B cell (primary cell): ENCODE measurements at regions not wholly inside any gene's neighbourhood (a gene's known extent, or its start where the extent isn't known, plus 50 kb on each side); places are given as distances from the start of the nearest gene placed in this dataset.

Experiments used
- ATAC-seq: fragments of 200-7000 bp; cut with Tn5 transposase; one replicate; pipeline ENCODE4 v1.10.0; 2021; ENCODE audit warnings: low read depth, mild to moderate bottlenecking, moderate number of reproducible peaks, moderate library complexity
- CTCF ChIA-PET: fragments of 350-600 bp; sonication (Branson Sonifier 250); formaldehyde crosslinking; loops from one replicate; lab custom pipeline; 2021; ENCODE audit warnings: antibody characterized with exemption, inconsistent platforms; lab: Charles Lee
- POLR2A ChIA-PET: fragments of 350-600 bp; sonication (Branson Sonifier 250); formaldehyde crosslinking; loops from one replicate; lab custom pipeline; 2021; ENCODE audit warnings: antibody characterized with exemption; lab: Charles Lee
- DNase-seq: peaks from one replicate; pipeline ENCODE4 v3.0.0; 2013
- H2AFZ ChIP-seq: 2 replicates; pipeline ENCODE4 v1.6.1; 2012; ENCODE audit warnings: mild to moderate bottlenecking, low read depth, low read length; ENCODE audit not compliant: insufficient read depth, poor library complexity, severe bottlenecking
- H3K27ac ChIP-seq, 2 donors: 1 replicate in 1 of 2; 2 replicates in 1 of 2; pipeline ENCODE4 v1.5.1; 2012 to 2013; ENCODE audit warnings: low read length in 2 of 2, mild to moderate bottlenecking in 2 of 2, moderate library complexity in 1 of 2
- H3K27me3 ChIP-seq, 4 experiments: fragments of 200-600 bp in 1 of 4; sonication (generic) in 1 of 4; replicated peaks in 1 of 4; 1 replicate in 2 of 4; 2 replicates in 2 of 4; pipeline versions ENCODE4 v1.6.1 to v1.7.0; 2013 to 2016; ENCODE audit warnings: low read length in 3 of 4, mild to moderate bottlenecking in 2 of 4, mixed read lengths in 1 of 4, moderate library complexity in 1 of 4; ENCODE audit not compliant: insufficient read depth in 4 of 4, control insufficient read depth in 3 of 4; ENCODE audit errors: control extremely low read depth in 1 of 4
- H3K36me3 ChIP-seq, 2 experiments: replicated peaks in 1 of 2; 1 replicate in 1 of 2; 2 replicates in 1 of 2; pipeline versions ENCODE4 v1.6.1 to v1.7.1; 2013; ENCODE audit warnings: low read length in 1 of 2; ENCODE audit not compliant: insufficient read depth in 2 of 2, control insufficient read depth in 1 of 2; ENCODE audit errors: control extremely low read depth in 1 of 2, extremely low read depth in 1 of 2
- H3K4me1 ChIP-seq, 2 donors: fragments of 200-600 bp in 1 of 2; sonication (generic) in 1 of 2; 1 replicate in 1 of 2; 2 replicates in 1 of 2; pipeline versions ENCODE4 v1.5.1 to v1.6.1; 2013 to 2017; ENCODE audit warnings: low read length in 2 of 2; ENCODE audit not compliant: control insufficient read depth in 2 of 2, insufficient read depth in 2 of 2
- H3K4me2 ChIP-seq: replicated peaks from 2 replicates; pipeline ENCODE3; 2012; ENCODE audit warnings: mild to moderate bottlenecking, low read depth, low read length; ENCODE audit not compliant: poor library complexity, severe bottlenecking
- H3K4me3 ChIP-seq, 5 experiments: fragments of 200-600 bp in 1 of 5; sonication (generic) in 1 of 5; 1 replicate in 3 of 5; 2 replicates in 2 of 5; pipeline versions ENCODE4 v1.5.1 to v1.7.0; 2011 to 2016; ENCODE audit warnings: low read length in 4 of 5, mild to moderate bottlenecking in 4 of 5, low read depth in 2 of 5, control low read depth in 1 of 5, moderate library complexity in 1 of 5; ENCODE audit not compliant: insufficient read depth in 1 of 5; ENCODE audit errors: control extremely low read depth in 1 of 5, extremely low read depth in 1 of 5
- H3K79me2 ChIP-seq: fragments of 200-600 bp; sonication (generic); one replicate; pipeline ENCODE4 v1.6.0; 2016; ENCODE audit warnings: low read length; ENCODE audit not compliant: control insufficient read depth, insufficient read depth
- H3K9ac ChIP-seq: fragments of 200-600 bp; sonication (generic); 2 replicates; pipeline ENCODE4 v1.6.1; 2017; ENCODE audit warnings: mild to moderate bottlenecking, low read length, moderate library complexity
- H3K9me3 ChIP-seq, 3 donors: one replicate each; pipeline versions ENCODE4 v1.6.1 to v1.7.1; 2013; ENCODE audit warnings: low read length in 2 of 3; ENCODE audit not compliant: control insufficient read depth in 2 of 3, insufficient read depth in 1 of 3; ENCODE audit errors: control extremely low read depth in 1 of 3
- H4K20me1 ChIP-seq: 2 replicates; pipeline ENCODE4 v1.6.0; 2012; ENCODE audit warnings: mild to moderate bottlenecking, low read length; ENCODE audit not compliant: insufficient read depth, control insufficient read depth, poor library complexity, severe bottlenecking
- H3K27ac Mint-ChIP-seq: one replicate; pipeline ENCODE4 v1.8.0; 2021; ENCODE audit warnings: mixed read lengths
- H3K27me3 Mint-ChIP-seq: one replicate; pipeline ENCODE4 v1.8.0; 2021; ENCODE audit warnings: mixed read lengths
- H3K4me1 Mint-ChIP-seq: one replicate; pipeline ENCODE4 v1.8.0; 2021; ENCODE audit warnings: mixed read lengths
- H3K4me3 Mint-ChIP-seq: one replicate; pipeline ENCODE4 v1.8.0; 2021; ENCODE audit warnings: mixed read lengths
- H3K9me3 Mint-ChIP-seq: one replicate; pipeline ENCODE4 v1.8.0; 2022; ENCODE audit warnings: mixed read lengths; ENCODE audit not compliant: insufficient read depth
- CTCF ChIP-seq: fragments of 200-600 bp; IDR thresholded peaks from one replicate; pipeline ENCODE4 v1.8.0; 2022; ENCODE audit warnings: antibody characterized with exemption, mild to moderate bottlenecking
- EZH2 ChIP-seq: IDR thresholded peaks from 2 replicates; pipeline ENCODE4 v1.6.1; 2012; ENCODE audit warnings: borderline replicate concordance, low read depth, mild to moderate bottlenecking, moderate library complexity, low read length; ENCODE audit not compliant: insufficient read depth, poor library complexity, severe bottlenecking
- WGBS: methylation state at CpG from one replicate; pipeline ENCODE4 v1.1.5; 2013; ENCODE audit warnings: missing lambda C conversion rate; ENCODE audit not compliant: insufficient coverage; 5-methylcytosine and 5-hydroxymethylcytosine counted together
- intact Hi-C: fragments of 100-400 bp; cut with micrococcal nuclease; formaldehyde crosslinking; loops from one replicate; pipeline ENCODE4 v1.10.0; 2022

GRCh38 chr6:114785235-114786127 is 442.7 kb upstream of the HS3ST5 start:
- no peaks in the 10 kb centered on the region for H3K4me1 ChIP-seq
- Mint-ChIP-seq H3K27ac (no peak overlapping the region), H3K27me3 (no peaks in the 10 kb centered on the region), H3K4me3 (no peak overlapping the region), H3K4me1 (no peaks in the 10 kb centered on the region), H3K9me3 (peaks cover 2% of the 10 kb centered on the region)
- H3K36me3 ChIP-seq, result no peaks in the 10 kb centered on the region
- ATAC-seq (no peak), DNase-seq (no peak)
- no peaks in the 10 kb centered on the region for H4K20me1 ChIP-seq
- CTCF ChIA-PET, result no interaction called here
- WGBS, result 100% methylated on average over 1 of the region's 1 CpG
- H3K4me3 ChIP-seq, result no peak overlapping the region
- POLR2A ChIA-PET, result no interaction called here
- intact Hi-C loops, result no loop called here
- no peak for TF ChIP-seq EZH2
- no peak for TF ChIP-seq CTCF
- H2AFZ ChIP-seq, result no peak overlapping the region
- no peak overlapping the region for H3K4me2 ChIP-seq
- no peaks in the 10 kb centered on the region for H3K9me3 ChIP-seq
- no peaks in the 10 kb centered on the region for H3K79me2 ChIP-seq
- no peak overlapping the region for H3K27ac ChIP-seq
- H3K27me3 ChIP-seq, result no peaks in the 10 kb centered on the region
- no peak overlapping the region for H3K9ac ChIP-seq

GRCh38 chr6:114783783-114784182 is 441.0 kb upstream of the HS3ST5 start:
- Histone ChIP-seq H3K4me1 (no peaks in the 10 kb centered on the region), H3K4me3 (no peak overlapping the region), H3K36me3 (no peaks in the 10 kb centered on the region), H3K9ac (no peak overlapping the region), H3K27me3 (no peaks in the 10 kb centered on the region), H3K4me2 (no peak overlapping the region), H2AFZ (no peak overlapping the region), H3K9me3 (no peaks in the 10 kb centered on the region), H3K27ac (no peak overlapping the region), H4K20me1 (no peaks in the 10 kb centered on the region), H3K79me2 (no peaks in the 10 kb centered on the region)
- POLR2A ChIA-PET, result no interaction called here
- no peak overlapping the region for H3K4me3 Mint-ChIP-seq
- DNase-seq (no peak), ATAC-seq (no peak)
- H3K9me3 Mint-ChIP-seq, result peaks cover 3% of the 10 kb centered on the region
- H3K4me1 Mint-ChIP-seq, result no peaks in the 10 kb centered on the region
- CTCF ChIA-PET, result no interaction called here
- WGBS, result no CpG with 5 or more reads among the region's 3 CpGs
- no peak overlapping the region for H3K27ac Mint-ChIP-seq
- no peaks in the 10 kb centered on the region for H3K27me3 Mint-ChIP-seq
- TF ChIP-seq CTCF, result no peak
- TF ChIP-seq EZH2, result no peak
- intact Hi-C loops, result no loop called here
